GM21723 (cell line): ENCODE measurements at regions not wholly inside any gene's neighbourhood (a gene's known extent, or its start where the extent isn't known, plus 50 kb on each side); places are given as distances from the start of the nearest gene placed in this dataset.

Experiments used
- ATAC-seq: cut with Tn5 transposase; IDR thresholded peaks from one replicate; pipeline ENCODE4 v1.9.1; 2021; ENCODE audit warnings: mild to moderate bottlenecking, moderate library complexity; ENCODE audit not compliant: unreplicated experiment

DNA sequence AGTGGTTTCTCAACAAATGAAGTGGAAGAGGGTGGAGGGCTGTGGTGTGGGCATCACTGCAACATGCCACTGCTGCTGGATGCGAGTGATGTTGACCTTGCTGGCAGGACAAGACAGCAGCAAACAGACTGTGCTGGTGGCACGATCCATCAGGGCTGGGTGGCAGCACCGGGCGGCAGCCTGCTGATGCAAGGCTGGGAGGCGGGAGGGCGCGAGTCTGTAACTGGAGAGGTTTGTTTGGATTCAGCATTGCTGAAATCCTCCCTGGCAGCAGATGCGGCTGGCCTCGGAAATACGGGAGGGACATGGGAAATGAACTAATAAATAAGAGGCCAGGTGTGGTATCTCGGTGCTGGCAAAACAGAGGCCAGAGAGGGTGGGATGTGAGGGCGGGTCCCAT lies 224.2 kb downstream of the ENGASE start:
- no peak for ATAC-seq

- no peak for ATAC-seq
Measured at GRCh38 chr17:79296243-79296642, 221.6 kb downstream of the ENGASE start.

GRCh38 chr17:79295307-79295706 lies 220.7 kb downstream of the ENGASE start:
- no peak for ATAC-seq

GRCh38 chr17:79294459-79295071 lies 219.9 kb downstream of the ENGASE start:
- no peak for ATAC-seq

GRCh38 chr17:79292501-79292900 lies 217.9 kb downstream of the ENGASE start:
- ATAC-seq: no peak

GRCh38 chr17:79291391-79291790 lies 216.8 kb downstream of the ENGASE start:
- no peak for ATAC-seq

GRCh38 chr17:79290726-79291125 lies 216.1 kb downstream of the ENGASE start:
- ATAC-seq: no peak

GRCh38 chr17:79288950-79289349 lies 214.3 kb downstream of the ENGASE start:
- no peak for ATAC-seq

DNA sequence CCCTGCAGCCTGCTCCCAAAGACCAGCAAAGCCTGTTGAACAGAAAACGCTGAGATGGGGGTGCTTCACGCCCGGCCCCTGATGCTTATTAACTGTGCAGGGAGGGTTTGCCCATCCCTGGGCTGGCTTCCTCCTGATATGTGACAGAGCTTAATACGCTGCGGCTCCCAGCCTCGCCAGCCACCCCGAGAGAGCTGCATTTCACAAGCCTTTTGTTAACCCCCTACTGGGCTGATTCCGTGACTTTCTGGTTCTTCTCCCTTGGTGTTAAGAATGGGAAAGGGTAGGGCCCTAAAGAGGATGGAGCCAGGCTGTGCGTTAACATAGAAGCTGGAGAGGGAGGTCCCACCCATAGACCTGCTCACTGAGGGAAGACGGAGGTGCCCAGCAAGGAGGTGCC lies 211.8 kb downstream of the ENGASE start:
- ATAC-seq: no peak

GRCh38 chr17:79285973-79286372 lies 211.3 kb downstream of the ENGASE start:
- no peak for ATAC-seq

DNA sequence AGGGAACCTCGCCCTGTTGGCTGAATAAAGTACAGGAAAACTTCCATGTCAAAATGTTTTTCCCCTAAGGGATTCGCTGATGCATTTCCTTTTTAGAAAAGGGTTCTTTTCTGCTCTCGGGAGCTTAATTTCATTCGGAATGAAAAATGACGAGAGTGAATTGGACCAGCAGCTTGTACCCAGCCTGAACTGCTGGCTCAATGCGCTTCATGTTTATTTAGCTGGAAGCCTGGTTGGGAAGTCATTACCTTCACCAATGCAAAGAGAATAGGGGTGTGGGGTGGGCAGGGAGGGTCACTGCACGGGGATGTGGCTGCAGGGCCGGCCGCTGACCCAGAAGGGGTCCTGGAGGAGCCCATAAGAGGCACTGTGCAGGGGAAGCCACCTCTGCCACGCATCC lies 207.7 kb downstream of the ENGASE start:
- no peak for ATAC-seq

GRCh38 chr17:79281803-79282202 lies 207.2 kb downstream of the ENGASE start:
- ATAC-seq: no peak

GRCh38 chr17:79280866-79281572 lies 206.4 kb downstream of the ENGASE start:
- ATAC-seq: no peak

GRCh38 chr17:79280010-79280409 lies 205.4 kb downstream of the ENGASE start:
- no peak for ATAC-seq

DNA sequence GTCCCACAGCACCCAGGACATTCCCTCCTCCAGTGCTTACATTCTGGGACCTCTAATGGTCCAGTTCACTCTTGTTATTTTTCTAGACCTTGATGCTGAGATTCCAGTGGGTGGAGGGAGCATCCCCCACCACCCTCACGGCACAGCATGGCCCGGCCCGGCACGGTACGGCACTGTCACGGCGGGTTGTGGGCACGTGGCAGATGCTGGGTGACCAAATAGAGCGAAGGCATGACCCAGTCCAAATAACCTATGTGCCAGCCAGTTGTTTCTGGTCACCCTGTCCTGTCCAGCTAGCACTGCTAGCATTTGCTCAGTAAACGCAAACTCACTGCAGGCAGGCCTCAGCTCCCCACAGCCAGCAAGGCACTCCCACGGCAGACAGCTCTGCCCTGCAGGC lies 204.7 kb downstream of the ENGASE start:
- no peak for ATAC-seq

DNA sequence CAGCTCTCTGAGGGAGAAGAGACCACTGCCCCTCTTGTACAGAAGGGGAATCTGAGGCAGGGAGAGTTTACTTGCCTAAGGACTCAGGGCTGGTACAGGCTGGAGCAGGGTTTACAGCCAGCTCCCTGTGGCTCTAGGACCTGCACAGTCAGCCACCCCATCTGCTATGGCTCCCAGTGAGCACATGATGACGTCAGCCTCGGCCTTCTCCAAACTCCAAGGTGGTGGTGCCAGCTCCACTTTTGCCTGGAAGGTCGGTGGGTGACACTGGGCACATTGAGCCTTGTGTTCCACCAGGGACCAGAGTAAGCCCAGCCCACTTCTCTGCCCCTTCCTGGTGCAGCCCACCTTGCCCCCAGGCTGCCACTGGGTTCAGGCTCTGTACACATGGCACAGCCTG lies 202.2 kb downstream of the ENGASE start:
- no peak for ATAC-seq

DNA sequence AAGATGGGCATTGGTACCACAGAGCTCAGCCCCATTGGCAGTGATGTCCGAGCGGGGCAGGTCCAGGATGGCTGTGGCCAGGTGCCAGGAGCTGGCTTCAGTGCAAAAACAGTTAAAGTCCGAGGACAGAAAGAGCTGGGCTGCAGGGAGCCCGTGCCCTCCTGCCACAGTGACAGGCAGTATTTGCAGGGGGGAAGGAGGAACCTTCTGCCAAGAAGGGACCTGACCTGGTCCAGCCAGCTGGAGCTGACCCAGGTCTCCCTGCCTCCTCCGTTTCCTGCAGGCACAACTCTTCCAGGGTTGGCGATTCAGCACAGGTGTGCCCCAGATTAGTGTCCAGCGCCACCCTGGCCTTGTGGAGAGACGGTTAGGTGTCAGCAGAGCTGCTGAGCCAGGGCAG lies 199.0 kb downstream of the ENGASE start:
- no peak for ATAC-seq

DNA sequence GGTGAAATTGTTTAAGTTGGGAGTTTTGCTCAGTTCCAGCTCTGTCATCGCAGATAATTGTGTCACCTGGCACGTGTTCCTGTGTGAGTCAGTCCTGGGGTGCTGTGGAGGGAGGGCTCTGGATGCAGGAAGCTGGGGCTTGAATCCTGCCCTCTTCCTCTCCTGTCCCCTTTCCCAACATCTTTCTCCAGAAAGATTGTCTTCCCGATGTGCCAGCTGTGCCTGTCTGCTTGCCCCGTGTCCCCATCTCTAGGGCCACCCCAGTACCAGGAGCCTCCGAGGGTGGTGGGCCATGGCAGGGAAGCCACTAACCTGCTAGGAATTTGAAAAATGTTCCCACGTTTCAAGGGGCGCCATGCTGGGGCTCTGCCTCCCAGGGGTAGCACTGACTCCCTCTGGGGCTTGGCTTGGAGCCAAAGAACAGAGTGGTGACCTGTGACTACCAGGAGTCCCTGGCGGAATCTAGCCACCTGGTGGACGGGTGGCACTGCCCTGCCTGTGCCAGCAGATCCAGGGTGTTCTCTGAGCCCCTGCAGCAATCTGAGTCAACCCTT lies 198.1 kb downstream of the ENGASE start:
- ATAC-seq: no peak

DNA sequence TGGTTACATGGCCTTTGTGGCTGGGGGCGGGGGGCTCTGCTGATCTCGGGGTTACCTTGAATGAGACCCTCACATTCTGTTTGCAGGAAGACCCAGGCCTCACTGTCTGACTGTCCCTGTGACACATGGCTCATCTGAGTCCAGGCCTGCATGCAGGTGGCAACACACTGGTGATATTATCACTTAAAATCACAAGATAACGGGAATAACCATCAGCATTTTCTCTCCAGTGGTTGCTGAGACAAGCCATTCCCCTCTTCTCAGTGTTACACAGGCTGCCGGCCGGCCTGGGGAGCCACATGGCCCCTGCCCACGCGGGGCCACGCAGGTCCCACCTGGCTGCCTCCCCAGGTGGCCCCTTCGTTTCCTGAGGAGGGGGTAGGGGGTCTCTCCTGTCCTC lies 197.6 kb downstream of the ENGASE start:
- ATAC-seq: no peak

DNA sequence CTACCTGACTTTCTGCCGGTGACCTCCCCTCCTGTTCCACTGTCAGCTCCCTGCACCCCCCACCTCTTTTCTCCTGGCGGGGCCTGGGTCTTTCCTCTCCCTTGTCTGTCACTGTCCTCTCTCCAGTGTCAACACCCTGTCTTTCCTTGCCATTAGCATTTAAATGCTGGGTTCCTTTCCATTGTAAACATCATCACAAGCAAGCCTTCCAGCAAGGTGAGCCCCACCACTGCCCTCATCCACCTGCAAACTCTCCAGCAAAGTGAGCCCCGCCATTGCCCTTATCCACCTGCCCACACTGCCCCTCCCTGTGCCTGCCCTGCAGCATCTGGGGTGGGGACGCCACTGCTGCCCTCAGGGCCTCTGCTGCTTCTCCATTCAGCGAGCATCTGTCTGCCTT lies 195.0 kb downstream of the ENGASE start:
- ATAC-seq: no peak

DNA sequence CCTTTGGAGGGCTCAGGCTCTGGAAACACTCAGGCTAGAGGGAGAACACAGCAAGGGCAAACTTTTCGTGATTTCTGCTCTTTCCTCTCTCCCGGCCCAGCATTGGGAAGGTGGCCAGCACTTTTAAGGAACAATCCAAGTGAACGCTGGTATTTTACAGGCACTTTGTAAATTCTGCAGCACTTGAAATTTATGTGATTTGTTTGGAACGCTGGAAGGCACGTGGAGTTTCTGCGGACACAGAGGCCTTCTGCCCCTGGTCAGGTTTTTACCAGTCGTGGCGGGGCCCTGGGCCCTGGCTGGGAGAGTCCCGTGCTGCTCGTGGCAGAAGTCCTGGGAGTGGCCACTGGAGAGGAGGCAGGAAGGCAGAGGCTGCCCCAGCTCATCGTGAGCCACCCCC lies 188.6 kb downstream of the ENGASE start:
- ATAC-seq: no peak

- no peak for ATAC-seq
Measured at GRCh38 chr17:79262624-79263023, 188.0 kb downstream of the ENGASE start.
